Stimulated activated naive B cell treated with anti-CD40 and anti-IgM and Interleukin-4, amounts not matched to agents 10 μg/mL and 1 μg/mL and 100 μg/mL, for 72 hours (primary cell): ENCODE measurements at regions not wholly inside any gene's neighbourhood (a gene's known extent, or its start where the extent isn't known, plus 50 kb on each side); places are given as distances from the start of the nearest gene placed in this dataset.
"Not testable (repeated sequence)": the region's sequence is repeated elsewhere in the genome, so short reads cannot be mapped to it uniquely, and the experiment has no call there.

ENCODE experiments used
- ATAC-seq, 2 donors: fragments of 150-1000 bp; cut with Tn5 transposase; replicated peaks; 2 replicates each; pipeline ENCODE4 v1.10.0; 2021; ENCODE audit warnings: moderate library complexity in 1 of 2
- DNase-seq: peaks from one replicate; pipeline ENCODE4 v3.0.0; 2021
- H3K27ac Mint-ChIP-seq: one replicate; pipeline ENCODE4 v1.8.0; 2022; ENCODE audit warnings: mild to moderate bottlenecking, mixed read lengths
- H3K27me3 Mint-ChIP-seq, 2 donors: one replicate each; pipeline ENCODE4 v1.8.0; 2022; ENCODE audit warnings: mixed read lengths in 2 of 2
- H3K36me3 Mint-ChIP-seq, 2 donors: one replicate each; pipeline ENCODE4 v1.8.0; 2022; ENCODE audit warnings: mixed read lengths in 2 of 2, mild to moderate bottlenecking in 1 of 2
- H3K4me1 Mint-ChIP-seq, 2 donors: one replicate each; pipeline ENCODE4 v1.8.0; 2022; ENCODE audit warnings: mixed read lengths in 2 of 2, mild to moderate bottlenecking in 1 of 2
- H3K4me3 Mint-ChIP-seq, 2 donors: one replicate each; pipeline ENCODE4 v1.8.0; 2022; ENCODE audit warnings: mild to moderate bottlenecking in 2 of 2, mixed read lengths in 2 of 2, moderate library complexity in 1 of 2
- H3K9me3 Mint-ChIP-seq, 2 donors: one replicate each; pipeline ENCODE4 v1.8.0; 2022; ENCODE audit warnings: mixed read lengths in 2 of 2, mild to moderate bottlenecking in 1 of 2

DNA sequence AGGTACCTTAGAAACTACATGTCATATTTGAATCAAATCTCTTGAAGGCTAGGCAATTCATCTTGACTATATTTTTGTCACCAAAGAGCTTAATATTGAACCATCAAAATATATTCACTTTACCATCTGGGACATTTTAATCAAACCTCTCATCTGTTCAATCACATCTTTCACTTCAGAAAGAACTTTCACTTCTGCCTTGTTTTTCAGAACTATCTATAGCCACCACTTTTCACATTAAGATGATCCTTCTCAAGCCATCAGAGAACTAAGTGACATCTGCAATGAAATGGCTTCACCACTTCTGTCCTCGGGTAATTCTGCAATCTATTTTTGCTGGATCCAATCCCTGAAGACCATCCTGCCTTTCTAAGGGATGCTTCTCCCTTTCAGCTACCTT is 57.8 kb downstream of the OR2B2 start:
- Mint-ChIP-seq H3K27ac (peak overlapping the region; percentile 43), H3K9me3 (no peaks in the 10 kb centered on the region), H3K27me3 (no peaks in the 10 kb centered on the region), H3K4me1 (peaks cover 5 to 9% of the 10 kb centered on the region in 2 donors), H3K4me3 (no peak overlapping the region), H3K36me3 (no peaks in the 10 kb centered on the region)
- DNase-seq (no peak), ATAC-seq (peak in 1 of 2 donors; percentile 41)

DNA sequence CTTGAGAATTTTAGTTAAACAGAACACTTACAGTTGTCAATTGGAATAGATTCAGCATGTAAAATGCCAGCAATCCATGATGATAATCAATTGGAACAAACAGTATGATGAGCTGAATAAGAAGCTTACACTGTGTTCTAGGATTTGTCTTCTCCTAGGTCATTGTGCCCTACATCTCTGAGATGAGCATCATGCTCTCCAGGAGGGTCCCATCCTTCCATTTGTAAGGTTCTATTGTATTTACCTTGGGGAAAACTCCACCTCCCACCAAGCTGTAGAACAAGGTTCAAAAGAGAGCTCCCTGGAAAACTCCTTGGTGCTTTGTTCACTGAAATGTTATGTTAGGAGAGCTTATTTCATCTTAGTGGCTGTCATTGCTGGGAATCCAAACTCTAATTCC is 60.8 kb downstream of the OR2B2 start:
- Mint-ChIP-seq H3K27me3 (no peaks in the 10 kb centered on the region), H3K27ac (no peak overlapping the region), H3K4me1 (peaks cover 5 to 9% of the 10 kb centered on the region in 2 donors), H3K4me3 (no peak overlapping the region), H3K9me3 (no peaks in the 10 kb centered on the region), H3K36me3 (peaks cover 5 to 6% of the 10 kb centered on the region in 2 donors)
- DNase-seq (no peak), ATAC-seq (no peak)

DNA sequence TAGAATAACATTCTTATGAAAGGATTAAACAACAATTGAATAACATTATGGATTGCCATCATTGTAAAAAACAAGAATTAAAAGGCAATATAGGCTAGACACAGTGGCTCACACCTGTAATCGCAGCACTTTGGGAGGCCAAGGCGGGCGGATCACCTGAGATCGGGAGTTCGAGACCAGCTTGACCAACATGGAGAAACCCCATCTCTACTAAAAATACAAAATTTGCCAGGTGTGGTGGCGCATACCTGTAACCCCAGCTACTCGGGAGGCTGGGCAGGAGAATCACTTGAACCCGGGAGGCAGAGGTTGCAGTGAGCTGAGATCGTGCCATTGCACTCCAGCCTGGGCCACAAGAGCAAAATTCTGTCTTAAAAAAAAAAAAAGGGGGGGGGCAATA is 63.2 kb downstream of the OR2B2 start:
- H3K9me3 Mint-ChIP-seq, H3K4me3 Mint-ChIP-seq, ATAC-seq, H3K4me1 Mint-ChIP-seq, H3K27ac Mint-ChIP-seq, DNase-seq, H3K27me3 Mint-ChIP-seq: not testable (repeated sequence)
- peaks cover 11 to 13% of the 10 kb centered on the region in 2 donors for H3K36me3 Mint-ChIP-seq

DNA sequence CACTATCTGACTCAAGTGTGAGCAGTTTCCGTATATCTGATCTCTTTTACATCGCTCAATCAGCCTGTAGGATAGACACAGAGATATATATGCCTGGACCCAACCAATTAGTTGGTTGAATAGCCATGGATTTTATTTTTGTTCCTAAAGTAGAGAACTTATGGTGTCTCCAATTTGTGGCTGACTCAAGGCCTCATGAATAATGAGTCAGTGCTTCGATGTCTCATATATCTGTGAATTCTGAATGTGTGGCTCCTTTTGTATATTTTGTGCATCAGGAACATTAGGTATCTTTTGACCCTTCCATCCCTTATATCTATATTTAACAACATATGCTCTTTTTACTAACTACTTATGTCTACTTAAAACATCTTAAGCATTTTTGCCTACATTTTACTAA is 64.5 kb downstream of the OR2B2 start:
- Mint-ChIP-seq H3K9me3 (no peaks in the 10 kb centered on the region), H3K27ac (no peak overlapping the region), H3K4me1 (no peaks in the 10 kb centered on the region), H3K36me3 (peaks cover 15 to 21% of the 10 kb centered on the region in 2 donors), H3K4me3 (no peak overlapping the region), H3K27me3 (no peaks in the 10 kb centered on the region)
- ATAC-seq (no peak), DNase-seq (no peak)

DNA sequence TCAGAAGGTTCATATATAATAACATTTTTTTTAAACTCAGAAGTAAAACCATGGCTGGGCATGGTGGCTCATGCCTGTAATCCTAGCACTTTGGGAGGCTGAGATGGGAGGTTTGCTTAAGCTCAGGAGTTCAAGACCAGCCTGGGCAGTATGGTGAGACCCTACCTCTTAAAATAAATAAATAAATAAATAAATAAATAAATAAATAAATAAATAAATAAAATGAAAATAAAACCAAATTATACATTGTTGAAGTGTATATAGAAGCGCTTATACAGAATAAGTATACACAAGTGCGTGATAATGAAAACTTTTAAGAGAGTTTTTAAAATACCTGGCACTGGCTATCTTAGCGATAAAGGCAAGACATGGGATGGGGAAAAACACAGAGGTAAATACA is 71.6 kb downstream of the OR2B2 start:
- Mint-ChIP-seq H3K4me3 (no peak overlapping the region), H3K9me3 (no peaks in the 10 kb centered on the region), H3K27ac (no peak overlapping the region), H3K36me3 (peaks cover 12 to 24% of the 10 kb centered on the region in 2 donors), H3K4me1 (peaks cover 8 to 10% of the 10 kb centered on the region in 2 donors), H3K27me3 (no peaks in the 10 kb centered on the region)
- no peak for ATAC-seq
- DNase-seq = no peak

DNA sequence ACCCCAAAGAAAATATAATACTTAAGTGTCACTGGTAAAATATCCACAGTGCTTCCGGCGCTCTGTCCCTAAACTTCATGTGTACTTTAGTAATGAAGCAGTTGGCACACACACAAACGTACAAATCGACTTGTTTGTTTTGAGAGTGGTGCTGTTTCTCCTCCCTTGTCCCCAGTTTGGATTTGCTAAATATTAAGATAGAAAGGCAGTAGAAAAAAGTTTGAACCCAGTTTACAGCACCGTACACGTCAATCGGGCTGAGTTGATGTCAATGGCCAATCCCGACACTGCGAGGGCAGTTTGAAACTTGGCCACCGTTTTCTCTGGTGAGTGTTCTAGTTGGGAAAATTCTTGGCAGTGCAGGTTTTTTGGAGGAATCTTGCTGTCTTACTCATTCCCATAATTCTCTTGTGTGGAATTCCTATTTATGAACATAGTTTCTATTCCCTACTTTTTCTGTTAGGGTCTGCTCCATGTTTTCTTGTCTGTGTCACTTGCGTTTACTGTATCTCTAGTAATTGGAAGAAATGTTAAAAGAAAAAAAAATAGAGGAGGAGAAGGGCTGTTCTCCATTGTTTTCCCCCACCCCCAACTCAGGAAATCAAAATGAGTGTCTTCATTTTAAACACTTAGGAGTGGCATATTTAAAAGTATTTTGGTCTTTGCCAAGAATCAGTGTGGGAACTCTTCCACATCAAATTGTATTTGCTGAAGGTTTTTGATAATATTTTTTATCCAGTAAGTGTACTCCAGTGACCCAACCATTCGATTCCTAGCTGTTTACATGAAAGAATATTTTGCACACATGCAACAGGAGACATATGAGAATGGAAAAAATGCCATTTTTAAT is 72.3 kb downstream of the OR2B2 start:
- ATAC-seq = no peak
- DNase-seq = no peak
- no peaks in the 10 kb centered on the region for H3K27me3 Mint-ChIP-seq
- H3K4me1 Mint-ChIP-seq = peaks cover 13 to 14% of the 10 kb centered on the region in 2 donors
- H3K4me3 Mint-ChIP-seq = no peak overlapping the region
- no peaks in the 10 kb centered on the region for H3K9me3 Mint-ChIP-seq
- H3K27ac Mint-ChIP-seq = peak overlapping the region; percentile 86
- H3K36me3 Mint-ChIP-seq = peaks cover 16 to 28% of the 10 kb centered on the region in 2 donors

DNA sequence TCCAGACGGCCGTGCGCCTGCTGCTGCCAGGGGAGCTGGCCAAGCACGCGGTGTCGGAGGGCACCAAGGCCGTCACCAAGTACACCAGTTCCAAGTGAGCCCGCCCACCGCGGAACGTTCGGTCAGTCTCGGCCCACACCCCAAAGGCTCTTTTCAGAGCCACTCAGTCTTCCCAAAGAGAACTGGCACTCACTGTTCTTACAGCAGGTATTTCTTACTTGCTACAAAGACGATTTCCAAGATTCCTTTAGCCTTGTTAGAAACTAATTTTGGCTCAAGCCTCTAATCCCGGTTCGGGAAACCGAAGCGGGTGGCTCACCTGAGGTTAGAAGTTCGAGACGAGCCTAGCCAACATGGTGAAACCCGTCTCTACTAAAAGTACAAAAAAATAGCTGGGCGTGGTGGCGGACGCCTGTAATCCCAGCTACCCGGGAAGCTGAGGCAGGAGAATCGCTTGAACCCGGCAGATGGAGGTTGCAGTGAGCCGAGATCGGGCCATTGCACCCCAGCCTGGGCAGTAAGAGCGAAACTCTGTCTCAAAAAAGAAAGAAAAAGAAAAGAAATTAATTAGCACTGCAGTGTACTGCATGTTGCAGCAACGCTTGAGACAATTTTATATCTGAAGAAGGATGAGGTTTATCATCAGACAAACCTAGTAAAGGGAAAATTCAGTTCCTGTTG is 73.1 kb downstream of the OR2B2 start:
- DNase-seq (no peak), ATAC-seq (peak; percentile 17 to 22)
- H3K4me1 Mint-ChIP-seq = peaks cover 18% of the 10 kb centered on the region in 2 donors
- H3K27me3 Mint-ChIP-seq = no peaks in the 10 kb centered on the region
- H3K27ac Mint-ChIP-seq = no peak overlapping the region
- H3K36me3 Mint-ChIP-seq = peaks cover 20 to 32% of the 10 kb centered on the region in 2 donors
- H3K4me3 Mint-ChIP-seq = no peak overlapping the region
- H3K9me3 Mint-ChIP-seq = no peaks in the 10 kb centered on the region

DNA sequence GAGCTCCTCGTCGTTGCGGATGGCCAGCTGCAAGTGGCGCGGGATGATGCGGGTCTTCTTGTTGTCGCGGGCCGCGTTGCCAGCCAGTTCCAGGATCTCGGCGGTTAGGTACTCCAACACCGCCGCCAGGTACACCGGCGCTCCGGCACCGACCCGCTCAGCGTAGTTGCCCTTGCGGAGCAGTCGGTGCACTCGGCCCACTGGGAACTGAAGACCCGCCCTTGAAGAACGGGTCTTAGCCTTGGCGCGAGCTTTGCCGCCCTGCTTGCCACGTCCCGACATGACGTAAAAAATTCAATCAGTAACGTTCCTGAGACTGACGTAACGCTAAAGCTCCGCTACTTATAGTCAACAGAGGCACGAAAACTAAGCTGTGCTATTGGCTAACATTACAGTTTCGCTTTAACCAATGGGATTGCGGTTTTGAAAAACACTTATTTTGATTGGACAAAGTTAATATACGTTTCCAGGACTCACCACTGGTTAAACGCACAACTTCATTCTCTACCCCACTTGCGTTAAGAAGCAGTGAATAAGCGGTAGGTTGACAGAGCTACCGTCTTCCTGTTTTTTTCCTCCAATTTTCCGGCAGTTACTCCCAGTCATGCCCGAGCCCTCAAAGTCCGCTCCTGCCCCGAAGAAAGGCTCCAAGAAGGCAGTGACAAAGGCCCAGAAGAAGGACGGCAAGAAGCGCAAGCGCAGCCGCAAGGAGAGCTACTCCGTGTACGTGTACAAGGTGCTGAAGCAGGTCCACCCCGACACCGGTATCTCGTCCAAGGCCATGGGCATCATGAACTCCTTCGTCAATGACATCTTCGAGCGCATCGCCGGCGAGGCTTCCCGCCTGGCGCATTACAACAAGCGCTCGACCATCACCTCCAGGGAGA is 73.9 kb downstream of the OR2B2 start:
- Mint-ChIP-seq H3K36me3 (peaks cover 18 to 32% of the 10 kb centered on the region in 2 donors), H3K4me1 (peaks cover 21 to 26% of the 10 kb centered on the region in 2 donors), H3K27me3 (no peaks in the 10 kb centered on the region), H3K4me3 (no peak overlapping the region), H3K27ac (no peak overlapping the region), H3K9me3 (no peaks in the 10 kb centered on the region)
- ATAC-seq (peak; percentile 71 to 78), DNase-seq (peak; percentile 89)

DNA sequence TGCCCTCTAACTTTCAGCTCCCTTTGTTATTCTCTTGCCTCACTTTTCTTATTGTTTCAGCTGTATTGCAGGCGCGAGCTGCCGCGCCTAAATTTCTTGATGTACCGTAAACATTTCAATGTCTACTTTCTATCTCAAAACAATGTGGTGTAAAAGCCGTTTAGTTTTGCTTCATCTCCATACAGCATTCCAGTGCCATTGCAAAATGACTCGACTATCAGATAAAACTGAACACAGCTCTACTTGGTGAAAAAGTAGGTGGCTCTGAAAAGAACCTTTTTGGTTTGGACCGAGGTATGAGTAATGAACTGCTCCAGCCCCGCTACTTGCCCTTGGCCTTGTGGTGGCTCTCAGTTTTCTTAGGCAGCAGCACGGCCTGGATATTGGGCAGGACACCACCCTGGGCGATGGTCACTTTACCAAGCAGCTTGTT is 74.6 kb downstream of the OR2B2 start:
- Mint-ChIP-seq H3K36me3 (peaks cover 18 to 32% of the 10 kb centered on the region in 2 donors), H3K4me3 (no peak overlapping the region), H3K27ac (no peak overlapping the region), H3K27me3 (no peaks in the 10 kb centered on the region), H3K9me3 (no peaks in the 10 kb centered on the region), H3K4me1 (peaks cover 21 to 27% of the 10 kb centered on the region in 2 donors)
- ATAC-seq = peak; percentile 13 to 19
- DNase-seq = no peak

DNA sequence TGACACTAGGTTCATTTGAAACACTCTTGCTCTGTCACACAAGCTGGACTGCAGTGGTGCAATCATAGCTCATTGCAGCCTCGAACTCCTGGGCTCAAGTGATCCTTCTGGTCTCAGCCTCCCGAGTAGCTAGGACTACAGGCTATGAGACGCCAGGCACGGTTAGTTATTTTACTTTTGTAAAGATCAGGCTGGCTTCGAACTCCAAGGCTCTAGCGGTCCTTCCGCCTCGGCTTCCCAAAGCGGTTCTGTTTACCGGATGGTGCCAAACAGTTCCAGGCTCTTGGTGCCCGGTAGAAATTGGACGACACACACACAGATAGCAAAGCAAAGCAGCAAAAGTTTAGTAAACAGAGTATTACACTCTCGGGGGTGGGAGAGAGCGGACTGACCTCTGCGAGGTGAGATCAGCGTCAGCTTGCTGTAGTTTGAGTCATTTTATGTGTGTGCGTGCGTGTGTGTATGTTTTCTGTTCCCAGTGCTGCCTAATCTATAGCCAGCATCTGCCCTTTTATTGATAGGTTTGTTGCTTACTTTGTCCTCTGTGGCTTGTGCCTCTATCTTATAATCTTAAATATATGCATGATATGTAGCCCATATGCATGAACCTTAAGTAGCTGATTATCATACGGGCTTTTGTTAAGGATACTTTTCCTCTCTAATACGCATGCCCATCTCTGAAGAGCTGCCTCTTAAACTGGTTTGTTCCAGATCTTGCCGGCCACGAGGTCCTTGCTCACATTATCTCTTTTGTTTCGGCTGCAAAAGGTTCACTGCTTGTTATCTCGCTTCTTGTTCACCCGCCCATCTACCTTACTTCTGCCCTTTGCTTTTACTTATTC is 75.2 kb downstream of the OR2B2 start:
- peak; percentile 75 for DNase-seq
- ATAC-seq = peak; percentile 60 to 69
- Mint-ChIP-seq H3K36me3 (peaks cover 14 to 27% of the 10 kb centered on the region in 2 donors), H3K27ac (no peak overlapping the region), H3K27me3 (no peaks in the 10 kb centered on the region), H3K4me3 (no peak overlapping the region), H3K9me3 (no peaks in the 10 kb centered on the region), H3K4me1 (peaks cover 21 to 27% of the 10 kb centered on the region in 2 donors)

DNA sequence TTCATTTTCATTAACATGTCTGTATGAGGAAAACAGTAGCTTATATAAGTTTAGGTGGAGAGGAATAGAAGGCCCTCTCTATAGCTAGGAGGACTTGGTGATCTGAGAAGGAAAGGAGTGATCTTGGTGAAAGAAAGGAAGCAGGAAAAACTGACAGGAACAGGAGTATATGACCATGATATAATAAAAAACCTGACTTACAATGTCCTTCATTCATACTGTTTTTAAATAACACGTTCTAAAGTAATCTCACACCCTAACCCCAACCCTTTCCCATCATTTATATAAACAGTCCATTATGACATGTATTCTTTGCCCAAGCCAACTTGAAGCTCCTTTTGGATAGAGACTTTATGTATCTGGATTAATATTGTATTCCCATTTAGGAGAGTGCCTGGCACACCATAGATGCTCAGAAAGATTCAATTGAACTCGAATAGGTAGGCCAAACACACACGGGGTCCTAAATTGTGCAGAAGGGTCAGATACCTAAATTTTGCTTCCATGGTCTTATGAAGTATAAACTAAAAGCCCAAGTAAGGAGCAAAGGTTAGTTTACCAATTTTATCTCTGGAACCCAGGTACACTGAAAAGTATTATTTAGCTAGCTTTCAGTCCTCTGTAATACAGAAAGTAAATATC is 75.9 kb downstream of the OR2B2 start:
- ATAC-seq (no peak), DNase-seq (no peak)
- Mint-ChIP-seq H3K4me1 (peaks cover 25 to 27% of the 10 kb centered on the region in 2 donors), H3K36me3 (peaks cover 10 to 26% of the 10 kb centered on the region in 2 donors), H3K27ac (no peak overlapping the region), H3K9me3 (no peaks in the 10 kb centered on the region), H3K4me3 (no peak overlapping the region), H3K27me3 (no peaks in the 10 kb centered on the region)

DNA sequence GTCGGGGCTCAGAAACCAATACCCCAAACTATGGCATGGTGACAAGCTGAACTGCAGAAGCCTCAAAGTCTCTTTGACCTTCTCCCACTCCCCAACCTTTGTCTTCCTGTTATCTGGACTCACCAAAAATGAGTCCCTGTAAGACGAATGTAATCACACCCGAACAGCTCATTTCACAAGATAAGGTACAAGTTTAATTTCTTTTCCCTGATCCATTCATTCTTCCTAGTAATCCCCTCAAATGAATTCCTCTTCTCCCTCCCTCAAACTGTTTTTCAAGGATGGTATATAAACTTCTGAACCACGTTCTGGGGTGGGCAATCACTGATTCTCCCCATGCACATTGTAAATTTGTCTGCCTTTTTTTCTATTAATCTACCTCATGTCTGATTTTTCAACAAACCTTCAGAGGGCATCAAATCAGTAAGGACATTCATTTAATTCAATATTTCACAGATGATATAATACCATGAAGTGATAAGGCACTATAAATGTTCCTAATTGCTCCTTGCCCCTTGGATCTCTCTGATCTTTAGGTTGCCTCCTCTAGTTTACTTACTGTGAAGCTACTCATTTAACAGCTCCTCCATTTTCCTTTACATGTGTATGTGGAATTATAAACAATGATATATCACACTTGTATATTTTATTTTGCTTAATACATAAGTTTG is 77.2 kb downstream of the OR2B2 start:
- peaks cover 13 to 35% of the 10 kb centered on the region in 2 donors for H3K36me3 Mint-ChIP-seq
- no peaks in the 10 kb centered on the region for H3K27me3 Mint-ChIP-seq
- H3K4me1 Mint-ChIP-seq = peaks cover 31 to 37% of the 10 kb centered on the region in 2 donors
- H3K27ac Mint-ChIP-seq = peak overlapping the region; percentile 93
- ATAC-seq (no peak), DNase-seq (no peak)
- H3K9me3 Mint-ChIP-seq = no peaks in the 10 kb centered on the region
- peak overlapping the region; percentile 27 to 51 for H3K4me3 Mint-ChIP-seq

DNA sequence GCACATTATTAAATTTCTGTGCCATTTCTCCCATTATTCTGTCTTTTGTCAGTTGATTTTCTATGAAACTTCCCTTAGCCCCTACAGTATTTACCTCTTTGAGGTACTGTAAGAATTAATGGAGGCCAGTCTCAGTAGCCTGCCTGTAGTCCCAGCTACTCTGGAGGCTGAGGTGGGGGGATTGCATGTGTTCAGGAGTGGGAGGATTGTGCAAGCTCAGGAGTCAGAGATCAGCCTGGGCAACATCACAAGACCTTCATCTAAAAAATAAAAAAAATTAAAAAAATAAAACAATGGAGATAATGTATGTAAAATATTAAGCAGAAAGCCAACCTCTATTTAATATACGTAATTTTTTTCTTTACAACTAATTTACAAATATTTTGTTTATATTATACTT is 77.8 kb downstream of the OR2B2 start:
- no peaks in the 10 kb centered on the region for H3K9me3 Mint-ChIP-seq
- H3K36me3 Mint-ChIP-seq = peaks cover 13 to 35% of the 10 kb centered on the region in 2 donors
- H3K27me3 Mint-ChIP-seq = no peaks in the 10 kb centered on the region
- H3K4me1 Mint-ChIP-seq = peaks cover 29 to 37% of the 10 kb centered on the region in 2 donors
- no peak overlapping the region for H3K4me3 Mint-ChIP-seq
- DNase-seq (no peak), ATAC-seq (no peak)
- H3K27ac Mint-ChIP-seq = peak overlapping the region; percentile 56
